Calu3 (cell line): ENCODE measurements at regions not wholly inside any gene's neighbourhood (a gene's known extent, or its start where the extent isn't known, plus 50 kb on each side); places are given as distances from the start of the nearest gene placed in this dataset.

Experiments used
- BruUV-seq: library from RNA; stranded (reverse); fragments of 400-500 nt; replicated peaks from 2 replicates; lab custom pipeline; 2021; lab: Mats Ljungman, UMichigan
- CTCF ChIA-PET: fragments of 300-600 bp; sonication (Branson Sonifier 250); formaldehyde crosslinking; loops from one replicate; lab custom pipeline; 2022; ENCODE audit warnings: antibody characterized with exemption; lab: Charles Lee
- DNase-seq: peaks from one replicate; pipeline ENCODE4 v3.0.0; 2022
- H3K27ac Mint-ChIP-seq: one replicate; pipeline ENCODE4 v1.8.0; 2022; ENCODE audit warnings: mixed read lengths; ENCODE audit not compliant: unreplicated experiment
- H3K27me3 Mint-ChIP-seq: one replicate; pipeline ENCODE4 v1.8.0; 2022; ENCODE audit warnings: mixed read lengths; ENCODE audit not compliant: unreplicated experiment
- H3K36me3 Mint-ChIP-seq: one replicate; pipeline ENCODE4 v1.8.0; 2022; ENCODE audit warnings: mild to moderate bottlenecking, moderate library complexity, mixed read lengths; ENCODE audit not compliant: insufficient read depth, unreplicated experiment
- H3K4me1 Mint-ChIP-seq: one replicate; pipeline ENCODE4 v1.8.0; 2022; ENCODE audit warnings: mild to moderate bottlenecking, low read depth, mixed read lengths; ENCODE audit not compliant: unreplicated experiment
- H3K4me3 Mint-ChIP-seq: one replicate; pipeline ENCODE4 v1.8.0; 2022; ENCODE audit warnings: mild to moderate bottlenecking, low read depth, moderate library complexity, mixed read lengths; ENCODE audit not compliant: unreplicated experiment
- H3K9me3 Mint-ChIP-seq: one replicate; pipeline ENCODE4 v1.8.0; 2022; ENCODE audit warnings: low read depth, mixed read lengths; ENCODE audit not compliant: unreplicated experiment
- intact Hi-C: fragments of 100-400 bp; cut with micrococcal nuclease; formaldehyde crosslinking; loops from one replicate; pipeline ENCODE4 v1.10.0; 2022; ENCODE audit not compliant: unreplicated experiment
- TF ChIP-seq, protein P1 (sequence below): fragments of 200-600 bp; IDR thresholded peaks from one replicate; pipeline ENCODE4 v1.8.0; 2022; ENCODE audit warnings: antibody characterized with exemption; ENCODE audit not compliant: unreplicated experiment

- H3K27me3 Mint-ChIP-seq: no peaks in the 10 kb centered on the region
- H3K4me1 Mint-ChIP-seq: no peaks in the 10 kb centered on the region
- no peak overlapping the region for H3K27ac Mint-ChIP-seq
- no peak for DNase-seq
- CTCF ChIA-PET: no interaction called here
- no TSS peak for BruUV-seq
- peaks cover 3% of the 10 kb centered on the region for H3K9me3 Mint-ChIP-seq
- TF ChIP-seq, protein P1, sequence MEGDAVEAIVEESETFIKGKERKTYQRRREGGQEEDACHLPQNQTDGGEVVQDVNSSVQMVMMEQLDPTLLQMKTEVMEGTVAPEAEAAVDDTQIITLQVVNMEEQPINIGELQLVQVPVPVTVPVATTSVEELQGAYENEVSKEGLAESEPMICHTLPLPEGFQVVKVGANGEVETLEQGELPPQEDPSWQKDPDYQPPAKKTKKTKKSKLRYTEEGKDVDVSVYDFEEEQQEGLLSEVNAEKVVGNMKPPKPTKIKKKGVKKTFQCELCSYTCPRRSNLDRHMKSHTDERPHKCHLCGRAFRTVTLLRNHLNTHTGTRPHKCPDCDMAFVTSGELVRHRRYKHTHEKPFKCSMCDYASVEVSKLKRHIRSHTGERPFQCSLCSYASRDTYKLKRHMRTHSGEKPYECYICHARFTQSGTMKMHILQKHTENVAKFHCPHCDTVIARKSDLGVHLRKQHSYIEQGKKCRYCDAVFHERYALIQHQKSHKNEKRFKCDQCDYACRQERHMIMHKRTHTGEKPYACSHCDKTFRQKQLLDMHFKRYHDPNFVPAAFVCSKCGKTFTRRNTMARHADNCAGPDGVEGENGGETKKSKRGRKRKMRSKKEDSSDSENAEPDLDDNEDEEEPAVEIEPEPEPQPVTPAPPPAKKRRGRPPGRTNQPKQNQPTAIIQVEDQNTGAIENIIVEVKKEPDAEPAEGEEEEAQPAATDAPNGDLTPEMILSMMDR: no peak
- H3K4me3 Mint-ChIP-seq: no peak overlapping the region
- intact Hi-C loops: no loop called here
- no peaks in the 10 kb centered on the region for H3K36me3 Mint-ChIP-seq
Measured at GRCh38 chr6:123733180-123733579, 70.5 kb upstream of the NKAIN2 start.

- Mint-ChIP-seq H3K27ac (no peak overlapping the region), H3K4me1 (no peaks in the 10 kb centered on the region), H3K4me3 (no peak overlapping the region), H3K36me3 (no peaks in the 10 kb centered on the region), H3K9me3 (no peaks in the 10 kb centered on the region), H3K27me3 (no peaks in the 10 kb centered on the region)
- DNase-seq: no peak
- CTCF ChIA-PET: interaction anchor here (2.0 to 2.2 kb wide), 2 partner anchors 300 to 322 kb away, joined by 12 read pairs; no protein-coding TSS in a partner anchor
- intact Hi-C loops: loop anchor here (10.0 kb wide), 1 partner anchor 852 kb away; no protein-coding TSS in a partner anchor
- no TSS peak for BruUV-seq
- TF ChIP-seq, protein P1: no peak
Measured at GRCh38 chr6:123716506-123716905, 79.8 kb upstream of the TRDN start.

DNA sequence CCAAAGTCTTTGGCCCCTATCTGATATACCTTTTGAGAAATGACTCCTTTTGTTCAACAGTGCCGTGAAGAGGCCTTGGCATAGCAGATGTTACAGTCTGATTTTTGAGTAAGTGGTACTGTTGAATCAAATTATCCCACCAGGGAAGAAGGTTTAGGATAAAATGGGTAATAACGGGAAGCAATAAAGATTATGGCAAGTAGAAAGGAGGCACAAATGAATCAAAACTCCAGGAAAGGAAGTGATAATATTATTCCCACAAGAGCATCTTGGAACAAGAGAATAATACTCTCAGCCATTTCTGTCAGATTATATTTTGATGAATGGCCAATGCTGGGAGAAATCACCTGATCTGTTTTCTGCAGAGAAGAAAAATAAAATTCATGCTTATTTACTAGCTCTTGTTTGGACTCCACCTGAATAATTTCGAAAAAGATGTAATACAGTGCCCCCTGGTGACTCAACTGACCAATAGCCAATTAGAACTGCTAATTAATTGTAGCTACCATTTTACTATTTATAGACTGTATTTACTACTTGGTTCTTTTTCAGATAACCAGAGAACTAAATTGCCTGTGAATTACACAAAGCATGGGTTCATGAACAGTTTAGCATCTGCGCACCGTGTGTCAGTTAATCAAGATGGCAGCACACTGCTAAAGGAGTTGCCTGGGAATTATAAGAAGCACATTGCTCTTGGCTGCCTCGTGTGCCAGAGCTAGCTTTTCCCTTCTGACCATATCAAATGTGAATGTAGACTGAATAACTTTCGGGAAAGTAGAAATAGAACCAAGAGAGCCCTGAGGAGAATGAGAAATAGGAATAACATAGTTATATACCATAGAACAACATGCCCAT is 78.5 kb upstream of the TRDN start:
- CTCF ChIA-PET: interaction anchor here (0.7 to 2.2 kb wide), 10 partner anchors 12 to 1081 kb away, joined by 3 to 17 read pairs (median 6); no protein-coding TSS in a partner anchor
- no peaks in the 10 kb centered on the region for H3K9me3 Mint-ChIP-seq
- TF ChIP-seq, protein P1: peak; percentile 17
- no peak overlapping the region for H3K4me3 Mint-ChIP-seq
- DNase-seq: peak; percentile 34
- H3K27me3 Mint-ChIP-seq: no peaks in the 10 kb centered on the region
- no TSS peak for BruUV-seq
- no peaks in the 10 kb centered on the region for H3K36me3 Mint-ChIP-seq
- intact Hi-C loops: loop anchor here (1.0 to 10.0 kb wide), 3 partner anchors 299 to 850 kb away; no protein-coding TSS in a partner anchor
- no peaks in the 10 kb centered on the region for H3K4me1 Mint-ChIP-seq
- H3K27ac Mint-ChIP-seq: no peak overlapping the region

DNA sequence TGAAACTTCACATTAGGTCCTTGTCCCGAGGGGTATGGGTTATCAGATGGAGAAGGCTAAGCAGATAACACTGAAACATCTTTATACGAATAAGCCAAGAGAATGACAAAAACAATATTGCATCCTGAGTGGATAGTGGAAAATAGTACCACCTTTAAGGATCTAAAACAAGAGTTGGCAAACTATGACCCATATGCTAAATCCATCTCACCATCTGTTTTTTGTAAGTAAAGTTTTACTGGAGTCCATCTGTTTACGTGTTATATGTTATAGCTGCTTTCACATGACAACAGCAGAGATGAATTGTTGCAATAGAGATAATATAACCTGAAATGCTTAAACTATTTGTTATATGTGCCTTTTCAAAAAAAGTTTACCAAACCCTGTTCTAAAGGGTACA is 76.1 kb upstream of the TRDN start:
- Mint-ChIP-seq H3K27ac (no peak overlapping the region), H3K9me3 (no peaks in the 10 kb centered on the region), H3K4me1 (no peaks in the 10 kb centered on the region), H3K27me3 (no peaks in the 10 kb centered on the region), H3K4me3 (no peak overlapping the region), H3K36me3 (no peaks in the 10 kb centered on the region)
- CTCF ChIA-PET: no interaction called here
- TF ChIP-seq, protein P1: no peak
- DNase-seq: no peak
- intact Hi-C loops: loop anchor here (10.0 kb wide), 1 partner anchor 848 kb away; no protein-coding TSS in a partner anchor
- no TSS peak for BruUV-seq
